ENCODE measurements at regions not wholly inside any gene's neighbourhood (a gene's known extent, or its start where the extent isn't known, plus 50 kb on each side); places are given as distances from the start of the nearest gene placed in this dataset.

GRCh38 chr9:2359891-2360471 is 261.6 kb upstream of the VLDLR start (continued):
- TF ChIP-seq ZBTB40 (IDR thresholded peaks at IDR 0.05), result no peak
- no peak for TF ChIP-seq ZBTB40 (CRISPR knock-in tag; IDR thresholded peaks at IDR 0.05)
- TF ChIP-seq FOXK2 (conservative IDR thresholded peaks at IDR 0.05 in 1 of 2, IDR thresholded peaks at IDR 0.05 in 1 of 2; ENCODE audit: low read depth in 2 of 2), result no peak
- no peak for TF ChIP-seq SNIP1 (IDR thresholded peaks at IDR 0.05; ENCODE audit: low read depth)
- no peak for TF ChIP-seq SMAD1 (IDR thresholded peaks at IDR 0.05; ENCODE audit: low read depth, low read length, partially characterized antibody)
- TF ChIP-seq CC2D1A (IDR thresholded peaks at IDR 0.05), result no peak
- no peak for TF ChIP-seq ZNF696 (CRISPR knock-in tag; conservative IDR thresholded peaks at IDR 0.05)
